ENCODE measurements at regions not wholly inside any gene's neighbourhood (a gene's known extent, or its start where the extent isn't known, plus 50 kb on each side); places are given as distances from the start of the nearest gene placed in this dataset.

DNA sequence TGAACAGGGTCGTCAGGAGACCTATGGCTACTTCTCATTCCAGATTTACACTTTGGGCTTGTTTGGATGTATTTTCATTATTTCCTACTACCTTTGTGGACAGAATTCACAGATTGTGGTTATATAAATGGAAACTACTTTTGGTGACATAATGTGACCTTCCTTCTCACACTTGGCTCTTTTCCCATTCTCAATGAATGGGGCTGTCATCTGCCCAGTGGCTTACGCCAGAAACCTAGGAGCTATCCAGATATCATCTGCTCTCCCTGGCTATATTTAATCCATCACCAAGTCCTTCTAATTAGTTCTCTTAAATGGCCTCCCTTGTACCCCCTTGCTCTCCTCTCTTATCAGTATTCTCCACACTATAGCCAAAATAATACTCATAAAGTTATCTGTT is 1606.8 kb downstream of the KHDRBS2 start:
- Histone ChIP-seq H3K27ac (ENCODE audit: low read depth, low read length, poor library complexity, severe bottlenecking) (no peak overlapping the region), H3K4me1 (ENCODE audit: insufficient read depth, low read length, poor library complexity, severe bottlenecking) (no peaks in the 10 kb centered on the region), H3K4me3 (ENCODE audit: low read depth, low read length, poor library complexity, severe bottlenecking) (no peak overlapping the region), H3K27me3 (replicated peaks; ENCODE audit: insufficient read depth, low read depth, low read length, poor library complexity) (no peaks in the 10 kb centered on the region), H3K36me3 (ENCODE audit: insufficient read depth, low read length, poor library complexity, severe bottlenecking) (no peaks in the 10 kb centered on the region), H3K9me3 (ENCODE audit: low read depth, low read length, poor library complexity, severe bottlenecking) (peaks cover 45% of the 10 kb centered on the region)
- POLR2A ChIA-PET (ENCODE audit: low non-redundant PET), result no interaction called here
- intact Hi-C loops (cut with micrococcal nuclease; ENCODE audit: unreplicated experiment), result no loop called here
- no TSS peak for BruUV-seq (replicated peaks)
- TF ChIP-seq, protein P1, sequence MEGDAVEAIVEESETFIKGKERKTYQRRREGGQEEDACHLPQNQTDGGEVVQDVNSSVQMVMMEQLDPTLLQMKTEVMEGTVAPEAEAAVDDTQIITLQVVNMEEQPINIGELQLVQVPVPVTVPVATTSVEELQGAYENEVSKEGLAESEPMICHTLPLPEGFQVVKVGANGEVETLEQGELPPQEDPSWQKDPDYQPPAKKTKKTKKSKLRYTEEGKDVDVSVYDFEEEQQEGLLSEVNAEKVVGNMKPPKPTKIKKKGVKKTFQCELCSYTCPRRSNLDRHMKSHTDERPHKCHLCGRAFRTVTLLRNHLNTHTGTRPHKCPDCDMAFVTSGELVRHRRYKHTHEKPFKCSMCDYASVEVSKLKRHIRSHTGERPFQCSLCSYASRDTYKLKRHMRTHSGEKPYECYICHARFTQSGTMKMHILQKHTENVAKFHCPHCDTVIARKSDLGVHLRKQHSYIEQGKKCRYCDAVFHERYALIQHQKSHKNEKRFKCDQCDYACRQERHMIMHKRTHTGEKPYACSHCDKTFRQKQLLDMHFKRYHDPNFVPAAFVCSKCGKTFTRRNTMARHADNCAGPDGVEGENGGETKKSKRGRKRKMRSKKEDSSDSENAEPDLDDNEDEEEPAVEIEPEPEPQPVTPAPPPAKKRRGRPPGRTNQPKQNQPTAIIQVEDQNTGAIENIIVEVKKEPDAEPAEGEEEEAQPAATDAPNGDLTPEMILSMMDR (conservative IDR thresholded peaks at IDR 0.05; ENCODE audit: low read depth, low read length), result no peak
- TF ChIP-seq EZH2 (IDR thresholded peaks at IDR 0.05; ENCODE audit: borderline replicate concordance, low read depth, low read length, poor library complexity, severe bottlenecking), result no peak
- CTCF ChIA-PET, result no interaction called here
- no peak for DNase-seq (ENCODE audit: low spot score)

DNA sequence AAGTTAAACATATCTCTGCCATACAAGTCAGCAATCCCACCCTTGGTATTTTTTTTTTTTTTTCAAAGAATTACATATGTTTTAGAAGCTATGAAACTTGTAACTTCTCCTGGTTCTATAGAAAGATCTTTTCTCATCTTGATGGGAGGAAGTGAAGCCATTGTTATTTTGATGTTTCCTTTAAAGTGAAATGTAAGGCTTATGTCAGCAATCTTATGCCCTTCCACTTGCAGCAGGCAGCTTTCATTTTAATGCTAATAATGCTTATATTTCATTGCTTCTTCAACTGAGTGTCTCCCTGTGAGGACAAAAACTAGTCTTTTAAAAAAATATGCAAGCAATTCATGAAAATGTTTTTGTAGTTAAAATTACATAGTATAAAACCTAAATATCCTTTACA is 1614.7 kb downstream of the KHDRBS2 start:
- TF ChIP-seq EZH2 (IDR thresholded peaks at IDR 0.05; ENCODE audit: borderline replicate concordance, low read depth, low read length, poor library complexity, severe bottlenecking), result no peak
- TF ChIP-seq, protein P1 (conservative IDR thresholded peaks at IDR 0.05; ENCODE audit: low read depth, low read length), result no peak
- intact Hi-C loops (cut with micrococcal nuclease; ENCODE audit: unreplicated experiment), result no loop called here
- H3K4me3 ChIP-seq (ENCODE audit: low read depth, low read length, poor library complexity, severe bottlenecking), result no peak overlapping the region
- no peaks in the 10 kb centered on the region for H3K4me1 ChIP-seq (ENCODE audit: insufficient read depth, low read length, poor library complexity, severe bottlenecking)
- no peak overlapping the region for H3K27ac ChIP-seq (ENCODE audit: low read depth, low read length, poor library complexity, severe bottlenecking)
- H3K9me3 ChIP-seq (ENCODE audit: low read depth, low read length, poor library complexity, severe bottlenecking), result peaks cover 58% of the 10 kb centered on the region
- H3K36me3 ChIP-seq (ENCODE audit: insufficient read depth, low read length, poor library complexity, severe bottlenecking), result no peaks in the 10 kb centered on the region
- H3K27me3 ChIP-seq (replicated peaks; ENCODE audit: insufficient read depth, low read depth, low read length, poor library complexity), result no peaks in the 10 kb centered on the region
- no TSS peak for BruUV-seq (replicated peaks)
- POLR2A ChIA-PET (ENCODE audit: low non-redundant PET), result no interaction called here
- no peak for DNase-seq (ENCODE audit: low spot score)
- CTCF ChIA-PET, result no interaction called here

DNA sequence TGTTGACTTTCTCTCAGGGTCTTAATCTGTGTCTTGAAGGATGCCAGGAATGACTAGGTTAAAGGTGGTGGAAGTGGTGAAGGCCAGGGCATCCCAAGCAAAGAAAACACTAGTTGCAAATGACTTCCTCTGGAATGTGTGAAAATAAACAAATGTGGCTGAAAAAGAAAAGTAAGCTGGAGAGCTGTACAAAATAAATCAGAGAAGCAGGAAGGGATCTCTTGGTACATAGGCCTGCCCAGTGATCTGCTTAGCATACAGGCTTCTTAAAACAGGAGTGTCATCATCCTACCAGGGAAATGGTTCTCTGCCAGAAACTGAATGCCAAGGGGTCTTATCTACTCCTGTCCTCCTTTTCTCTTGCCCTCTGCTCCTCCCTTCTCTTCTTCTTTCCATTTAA is 1616.0 kb downstream of the KHDRBS2 start:
- Histone ChIP-seq H3K9me3 (ENCODE audit: low read depth, low read length, poor library complexity, severe bottlenecking) (peaks cover 57% of the 10 kb centered on the region), H3K27me3 (replicated peaks; ENCODE audit: insufficient read depth, low read depth, low read length, poor library complexity) (no peaks in the 10 kb centered on the region), H3K36me3 (ENCODE audit: insufficient read depth, low read length, poor library complexity, severe bottlenecking) (no peaks in the 10 kb centered on the region), H3K4me3 (ENCODE audit: low read depth, low read length, poor library complexity, severe bottlenecking) (no peak overlapping the region), H3K4me1 (ENCODE audit: insufficient read depth, low read length, poor library complexity, severe bottlenecking) (no peaks in the 10 kb centered on the region), H3K27ac (ENCODE audit: low read depth, low read length, poor library complexity, severe bottlenecking) (no peak overlapping the region)
- POLR2A ChIA-PET (ENCODE audit: low non-redundant PET), result no interaction called here
- TF ChIP-seq EZH2 (IDR thresholded peaks at IDR 0.05; ENCODE audit: borderline replicate concordance, low read depth, low read length, poor library complexity, severe bottlenecking), result no peak
- TF ChIP-seq, protein P1 (conservative IDR thresholded peaks at IDR 0.05; ENCODE audit: low read depth, low read length), result no peak
- BruUV-seq (replicated peaks), result no TSS peak
- intact Hi-C loops (cut with micrococcal nuclease; ENCODE audit: unreplicated experiment), result no loop called here
- CTCF ChIA-PET, result no interaction called here
- no peak for DNase-seq (ENCODE audit: low spot score)

All from A673 (cell line).